ENCODE measurements at regions not wholly inside any gene's neighbourhood (a gene's known extent, or its start where the extent isn't known, plus 50 kb on each side); places are given as distances from the start of the nearest gene placed in this dataset.

GRCh38 chr4:15151033-15151432, 148.8 kb downstream of the CPEB2 start:
- CTCF ChIA-PET (ENCODE audit: unreplicated experiment), result no interaction called here
- DNase-seq (ENCODE audit: low spot score), result no peak
- Histone ChIP-seq H3K4me3 (ENCODE audit: low read depth, low read length, poor library complexity, severe bottlenecking) (no peak overlapping the region), H4K20me1 (ENCODE audit: insufficient read depth, low read length) (no peaks in the 10 kb centered on the region), H3K4me2 (ENCODE audit: low read length) (no peak overlapping the region), H3K9me2 (ENCODE audit: insufficient read depth, low read length) (no peaks in the 10 kb centered on the region), H3K4me1 (ENCODE audit: insufficient read depth, low read length, poor library complexity, severe bottlenecking) (peaks cover 7% of the 10 kb centered on the region), H3K27ac (ENCODE audit: low read depth, low read length, poor library complexity, severe bottlenecking) (no peak overlapping the region), H3K36me3 (ENCODE audit: insufficient read depth, low read length) (no peaks in the 10 kb centered on the region), H3K79me2 (ENCODE audit: insufficient read depth, low read depth, low read length) (no peaks in the 10 kb centered on the region), H3K9me3 (ENCODE audit: low read length) (no peaks in the 10 kb centered on the region), H2AFZ (ENCODE audit: low read length) (no peak overlapping the region)
- intact Hi-C loops (cut with micrococcal nuclease; ENCODE audit: unreplicated experiment), result no loop called here
- TF ChIP-seq EZH2phosphoT487 (IDR thresholded peaks at IDR 0.05; ENCODE audit: borderline replicate concordance, low read depth, low read length) (no peak), CTCF (conservative IDR thresholded peaks at IDR 0.05; ENCODE audit: low read length) (no peak)
- no TSS peak for BruUV-seq (replicated peaks)
- POLR2A ChIA-PET, result no interaction called here

- Histone ChIP-seq H2AFZ (ENCODE audit: low read length) (no peak overlapping the region), H3K36me3 (ENCODE audit: insufficient read depth, low read length) (no peaks in the 10 kb centered on the region), H3K9me2 (ENCODE audit: insufficient read depth, low read length) (no peaks in the 10 kb centered on the region), H3K79me2 (ENCODE audit: insufficient read depth, low read depth, low read length) (no peaks in the 10 kb centered on the region), H4K20me1 (ENCODE audit: insufficient read depth, low read length) (no peaks in the 10 kb centered on the region), H3K9me3 (ENCODE audit: low read length) (no peaks in the 10 kb centered on the region), H3K4me2 (ENCODE audit: low read length) (no peak overlapping the region), H3K4me1 (ENCODE audit: insufficient read depth, low read length, poor library complexity, severe bottlenecking) (peaks cover 7% of the 10 kb centered on the region), H3K4me3 (ENCODE audit: low read depth, low read length, poor library complexity, severe bottlenecking) (no peak overlapping the region), H3K27ac (ENCODE audit: low read depth, low read length, poor library complexity, severe bottlenecking) (no peak overlapping the region)
- ChIA-PET CTCF (ENCODE audit: unreplicated experiment) (no interaction called here), POLR2A (no interaction called here)
- BruUV-seq (replicated peaks), result no TSS peak
- no peak for TF ChIP-seq CTCF (conservative IDR thresholded peaks at IDR 0.05; ENCODE audit: low read length)
- TF ChIP-seq EZH2phosphoT487 (IDR thresholded peaks at IDR 0.05; ENCODE audit: borderline replicate concordance, low read depth, low read length), result no peak
- intact Hi-C loops (cut with micrococcal nuclease; ENCODE audit: unreplicated experiment), result no loop called here
- no peak for DNase-seq (ENCODE audit: low spot score)
These were observed 151.4 kb downstream of the CPEB2 start for GRCh38 chr4:15153662-15154061.

GRCh38 chr4:15158406-15159091, 156.3 kb downstream of the CPEB2 start:
- no peak for DNase-seq (ENCODE audit: low spot score)
- H3K36me3 ChIP-seq (ENCODE audit: insufficient read depth, low read length), result no peaks in the 10 kb centered on the region
- H3K4me1 ChIP-seq (ENCODE audit: insufficient read depth, low read length, poor library complexity, severe bottlenecking), result no peaks in the 10 kb centered on the region
- no TSS peak for BruUV-seq (replicated peaks)
- H3K9me3 ChIP-seq (ENCODE audit: low read length), result no peaks in the 10 kb centered on the region
- H3K9me2 ChIP-seq (ENCODE audit: insufficient read depth, low read length), result no peaks in the 10 kb centered on the region
- POLR2A ChIA-PET, result no interaction called here
- H3K79me2 ChIP-seq (ENCODE audit: insufficient read depth, low read depth, low read length), result no peaks in the 10 kb centered on the region
- CTCF ChIA-PET (ENCODE audit: unreplicated experiment), result no interaction called here
- no peak overlapping the region for H3K4me2 ChIP-seq (ENCODE audit: low read length)
- no peaks in the 10 kb centered on the region for H4K20me1 ChIP-seq (ENCODE audit: insufficient read depth, low read length)
- no peak overlapping the region for H3K4me3 ChIP-seq (ENCODE audit: low read depth, low read length, poor library complexity, severe bottlenecking)
- no peak overlapping the region for H2AFZ ChIP-seq (ENCODE audit: low read length)
- H3K27ac ChIP-seq (ENCODE audit: low read depth, low read length, poor library complexity, severe bottlenecking), result no peak overlapping the region
- intact Hi-C loops (cut with micrococcal nuclease; ENCODE audit: unreplicated experiment), result no loop called here
- TF ChIP-seq CTCF (conservative IDR thresholded peaks at IDR 0.05; ENCODE audit: low read length) (no peak), EZH2phosphoT487 (IDR thresholded peaks at IDR 0.05; ENCODE audit: borderline replicate concordance, low read depth, low read length) (no peak)

All from OCI-LY7 (cell line).